Neuronal stem cell (in vitro differentiated cells): ENCODE measurements at regions not wholly inside any gene's neighbourhood (a gene's known extent, or its start where the extent isn't known, plus 50 kb on each side); places are given as distances from the start of the nearest gene placed in this dataset.

Experiments used
- DNase-seq: peaks from one replicate; pipeline ENCODE4 v3.0.0-alpha.2; 2013; ENCODE audit warnings: low spot score
- H2AFZ ChIP-seq: one replicate; pipeline ENCODE4 v1.6.1; 2013; ENCODE audit warnings: mild to moderate bottlenecking, low read length, inconsistent platforms
- H2AK5ac ChIP-seq: 2 replicates; pipeline ENCODE4 v1.6.1; 2013; ENCODE audit warnings: low read depth, mild to moderate bottlenecking, inconsistent platforms, low read length, moderate library complexity, mixed read lengths
- H2BK120ac ChIP-seq: 2 replicates; pipeline ENCODE4 v1.6.1; 2013; ENCODE audit warnings: low read depth, mild to moderate bottlenecking, inconsistent platforms, low read length, moderate library complexity, mixed read lengths
- H2BK12ac ChIP-seq: one replicate; pipeline ENCODE4 v1.6.1; 2013; ENCODE audit warnings: low read length, inconsistent platforms
- H2BK15ac ChIP-seq: 2 replicates; pipeline ENCODE4 v1.6.1; 2013; ENCODE audit warnings: mild to moderate bottlenecking, low read length, inconsistent platforms, mixed read lengths
- H2BK5ac ChIP-seq: one replicate; pipeline ENCODE4 v1.6.1; 2013; ENCODE audit warnings: inconsistent platforms, mild to moderate bottlenecking, low read length, moderate library complexity
- H3K14ac ChIP-seq: one replicate; pipeline ENCODE4 v1.6.1; 2013; ENCODE audit warnings: low read length, inconsistent platforms
- H3K18ac ChIP-seq: 2 replicates; pipeline ENCODE4 v1.6.1; 2013; ENCODE audit warnings: low read length, inconsistent platforms
- H3K23ac ChIP-seq: 2 replicates; pipeline ENCODE4 v1.6.1; 2013; ENCODE audit warnings: low read depth, mild to moderate bottlenecking, mixed read lengths, low read length, inconsistent platforms; ENCODE audit not compliant: poor library complexity
- H3K27ac ChIP-seq: replicated peaks from 3 replicates; pipeline ENCODE4 v1.5.1; 2013; ENCODE audit warnings: low read length, inconsistent platforms
- H3K27me3 ChIP-seq, 3 experiments: 2 replicates each; pipeline ENCODE4 v1.6.1; 2013; ENCODE audit warnings: low read length in 3 of 3, mild to moderate bottlenecking in 2 of 3, inconsistent platforms in 1 of 3, low read depth in 1 of 3, mixed read lengths in 1 of 3, moderate library complexity in 1 of 3; ENCODE audit not compliant: control insufficient read depth in 3 of 3, insufficient read depth in 3 of 3
- H3K36me3 ChIP-seq, 2 donors: replicated peaks in 1 of 2; 2 replicates each; pipeline ENCODE4 v1.6.1; 2013; ENCODE audit warnings: low read length in 2 of 2; ENCODE audit not compliant: control insufficient read depth in 2 of 2, insufficient read depth in 2 of 2
- H3K4ac ChIP-seq: 2 replicates; pipeline ENCODE4 v1.6.1; 2013; ENCODE audit warnings: inconsistent platforms, mild to moderate bottlenecking, low read length, moderate library complexity
- H3K4me1 ChIP-seq, 2 donors: 1 replicate in 1 of 2; 2 replicates in 1 of 2; pipeline ENCODE4 v1.6.1; 2013; ENCODE audit warnings: low read length in 2 of 2, low read depth in 1 of 2; ENCODE audit not compliant: control insufficient read depth in 2 of 2, insufficient read depth in 1 of 2
- H3K4me2 ChIP-seq: one replicate; pipeline ENCODE4 v1.6.1; 2013; ENCODE audit warnings: mild to moderate bottlenecking, low read length, inconsistent platforms; ENCODE audit not compliant: insufficient read depth, poor library complexity, severe bottlenecking
- H3K4me3 ChIP-seq, 2 donors: 2 replicates each; pipeline ENCODE4 v1.5.1; 2013; ENCODE audit warnings: low read length in 2 of 2, mild to moderate bottlenecking in 2 of 2, inconsistent platforms in 1 of 2, moderate library complexity in 1 of 2
- H3K79me1 ChIP-seq: one replicate; pipeline ENCODE4 v1.6.1; 2013; ENCODE audit warnings: low read depth, mild to moderate bottlenecking, inconsistent platforms, low read length, moderate library complexity
- H3K9ac ChIP-seq: one replicate; pipeline ENCODE4 v1.6.1; 2013; ENCODE audit warnings: mild to moderate bottlenecking, low read depth, low read length, inconsistent platforms; ENCODE audit not compliant: poor library complexity
- H3K9me3 ChIP-seq, 2 donors: replicated peaks in 1 of 2; 2 replicates each; pipeline versions ENCODE3 to v1.6.1; 2013; ENCODE audit warnings: low read length in 2 of 2, mild to moderate bottlenecking in 2 of 2, inconsistent platforms in 1 of 2, low read depth in 1 of 2, mixed read lengths in 1 of 2, moderate library complexity in 1 of 2; ENCODE audit not compliant: control insufficient read depth in 2 of 2, insufficient read depth in 1 of 2
- H4K8ac ChIP-seq: one replicate; pipeline ENCODE4 v1.6.1; 2013; ENCODE audit warnings: low read depth, mild to moderate bottlenecking, inconsistent platforms, low read length, moderate library complexity
- H4K91ac ChIP-seq: one replicate; pipeline ENCODE4 v1.6.1; 2013; ENCODE audit warnings: low read length, low read depth, mild to moderate bottlenecking, inconsistent platforms; ENCODE audit not compliant: poor library complexity
- WGBS, 2 donors: extraction: QIAGEN DNeasy Blood & Tissue Kit; methylation state at CpG; one replicate each; pipeline ENCODE4 v1.1.7; 2013; ENCODE audit warnings: missing lambda C conversion rate in 2 of 2, mixed read lengths in 1 of 2; ENCODE audit not compliant: insufficient read length in 2 of 2, insufficient replicate concordance in 1 of 2; ENCODE audit errors: extremely low coverage in 2 of 2; 5-methylcytosine and 5-hydroxymethylcytosine counted together

- Histone ChIP-seq H2BK15ac (no peak overlapping the region), H3K4me1 (no peaks in the 10 kb centered on the region), H3K4me3 (no peak overlapping the region), H3K36me3 (peaks cover 86 to 94% of the 10 kb centered on the region in 2 donors), H2BK5ac (no peak overlapping the region), H3K27ac (no peak overlapping the region), H3K27me3 (no peaks in the 10 kb centered on the region), H3K9ac (no peak overlapping the region), H3K79me1 (peaks cover 5% of the 10 kb centered on the region), H3K4me2 (no peak overlapping the region), H3K23ac (no peak overlapping the region), H3K9me3 (peaks cover 0 to 5% of the 10 kb centered on the region in 2 donors), H2BK12ac (no peak overlapping the region), H4K91ac (no peak overlapping the region), H2AK5ac (no peak overlapping the region), H3K18ac (no peak overlapping the region), H2AFZ (no peak overlapping the region), H3K14ac (no peak overlapping the region), H2BK120ac (no peak overlapping the region), H4K8ac (no peak overlapping the region), H3K4ac (no peak overlapping the region)
- no CpG with 5 or more reads among the region's 9 CpGs for WGBS, 2 donors
- no peak for DNase-seq
Observed at GRCh38 chr2:120986898-120987650, 251.4 kb downstream of the GLI2 start.

GRCh38 chr2:120988051-120988699 is 252.5 kb downstream of the GLI2 start:
- H4K91ac ChIP-seq: no peak overlapping the region
- no peak overlapping the region for H2BK120ac ChIP-seq
- WGBS, 2 donors: no CpG with 5 or more reads among the region's 68 CpGs
- no peak overlapping the region for H3K4me3 ChIP-seq
- H3K79me1 ChIP-seq: peaks cover 5% of the 10 kb centered on the region
- no peak overlapping the region for H3K4ac ChIP-seq
- no peak overlapping the region for H3K18ac ChIP-seq
- H3K36me3 ChIP-seq: peaks cover 79 to 94% of the 10 kb centered on the region in 2 donors
- no peak overlapping the region for H3K14ac ChIP-seq
- peaks cover 0 to 5% of the 10 kb centered on the region in 2 donors for H3K9me3 ChIP-seq
- no peak overlapping the region for H2BK5ac ChIP-seq
- no peaks in the 10 kb centered on the region for H3K4me1 ChIP-seq
- H3K9ac ChIP-seq: no peak overlapping the region
- no peak overlapping the region for H2BK15ac ChIP-seq
- H3K4me2 ChIP-seq: no peak overlapping the region
- H2BK12ac ChIP-seq: no peak overlapping the region
- no peak overlapping the region for H3K27ac ChIP-seq
- no peak for DNase-seq
- H4K8ac ChIP-seq: no peak overlapping the region
- H2AK5ac ChIP-seq: no peak overlapping the region
- no peak overlapping the region for H2AFZ ChIP-seq
- no peaks in the 10 kb centered on the region for H3K27me3 ChIP-seq
- no peak overlapping the region for H3K23ac ChIP-seq

GRCh38 chr2:120988700-120989511 is 253.2 kb downstream of the GLI2 start:
- no peak overlapping the region for H2BK12ac ChIP-seq
- peak overlapping the region; percentile 13 for H3K9ac ChIP-seq
- H3K14ac ChIP-seq: no peak overlapping the region
- no peaks in the 10 kb centered on the region for H3K27me3 ChIP-seq
- no peaks in the 10 kb centered on the region for H3K4me1 ChIP-seq
- H2BK15ac ChIP-seq: no peak overlapping the region
- H3K79me1 ChIP-seq: peaks cover 5% of the 10 kb centered on the region
- H3K4me2 ChIP-seq: no peak overlapping the region
- no peak overlapping the region for H3K18ac ChIP-seq
- no peak overlapping the region for H2AFZ ChIP-seq
- H3K4me3 ChIP-seq: no peak overlapping the region
- no CpG with 5 or more reads among the region's 74 CpGs for WGBS, 2 donors
- peaks cover 0 to 5% of the 10 kb centered on the region in 2 donors for H3K9me3 ChIP-seq
- H3K4ac ChIP-seq: no peak overlapping the region
- H4K91ac ChIP-seq: no peak overlapping the region
- H3K23ac ChIP-seq: peak overlapping the region; percentile 20
- no peak overlapping the region for H3K27ac ChIP-seq
- no peak for DNase-seq
- H4K8ac ChIP-seq: no peak overlapping the region
- peaks cover 71 to 91% of the 10 kb centered on the region in 2 donors for H3K36me3 ChIP-seq
- no peak overlapping the region for H2BK5ac ChIP-seq
- no peak overlapping the region for H2AK5ac ChIP-seq
- no peak overlapping the region for H2BK120ac ChIP-seq
